ENCODE measurements at regions not wholly inside any gene's neighbourhood (a gene's known extent, or its start where the extent isn't known, plus 50 kb on each side); places are given as distances from the start of the nearest gene placed in this dataset.
A peak's percentile ranks its signal among the peaks of the same experiment; 100 is the strongest.

GRCh38 chr17:11077673-11078072 is 163.3 kb upstream of the SHISA6 start:
- ATAC-seq: no peak

DNA sequence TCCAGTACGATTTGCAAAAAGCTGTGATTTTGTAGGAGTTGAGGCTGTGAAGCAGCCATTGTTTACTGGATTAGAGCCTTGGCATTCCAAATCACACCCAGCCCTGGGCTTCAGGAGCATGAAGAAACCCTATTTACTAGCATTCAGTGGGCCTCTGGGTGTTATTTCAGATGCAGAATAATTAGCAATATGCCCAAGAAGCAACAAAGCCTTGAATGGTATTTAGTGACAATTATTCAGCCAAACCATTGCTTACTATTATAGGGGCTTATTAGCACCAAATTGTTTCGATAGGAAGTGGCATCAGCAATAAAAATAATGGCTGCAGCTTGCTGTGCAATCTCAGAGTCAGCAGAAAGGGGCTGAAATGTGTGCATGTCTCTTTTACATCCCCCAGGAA is 166.6 kb upstream of the SHISA6 start:
- ATAC-seq: no peak

- no peak for ATAC-seq
Observed at GRCh38 chr17:11056926-11057325, 184.1 kb upstream of the SHISA6 start.

DNA sequence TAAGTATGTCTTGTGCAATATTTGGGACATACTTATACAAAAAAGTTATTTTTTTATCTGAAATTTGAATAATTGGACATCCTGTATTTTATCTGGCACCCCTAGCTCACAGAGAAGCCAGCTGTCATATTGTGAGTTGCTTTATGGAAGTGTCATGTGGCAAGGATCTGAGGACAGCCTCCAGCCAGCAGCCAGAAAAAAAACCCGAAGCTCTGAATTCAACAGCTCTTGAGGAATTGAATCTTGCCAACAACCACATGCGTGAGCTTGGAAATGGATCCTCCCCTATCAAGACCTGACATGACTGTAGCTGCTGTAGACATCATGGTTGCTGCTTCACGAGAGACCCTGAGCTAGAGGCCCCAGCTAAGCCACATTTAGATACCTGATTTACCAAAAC is 187.2 kb upstream of the SHISA6 start:
- ATAC-seq: no peak

GRCh38 chr17:11049539-11049938 is 191.5 kb upstream of the SHISA6 start:
- no peak for ATAC-seq

DNA sequence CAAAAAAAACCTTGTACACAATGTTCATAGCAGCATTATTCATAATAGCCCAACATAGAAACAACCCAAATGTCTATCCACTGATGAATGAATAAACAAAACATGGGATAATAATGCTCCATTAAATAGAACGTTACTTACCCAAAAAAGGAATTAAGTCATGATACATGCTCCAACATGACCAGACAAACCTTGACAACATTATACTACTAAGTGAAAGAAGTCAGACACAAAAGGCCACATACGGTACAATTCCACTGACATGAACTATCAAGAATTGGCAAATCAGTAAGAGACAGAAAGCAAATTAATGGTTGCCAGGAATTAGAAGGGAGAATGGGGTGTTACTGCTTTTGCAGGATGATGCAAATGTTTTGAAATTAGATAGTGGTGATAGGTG is 193.8 kb upstream of the SHISA6 start:
- peak; percentile 67 for ATAC-seq

GRCh38 chr17:11039342-11039741 is 201.5 kb upstream of the PIRT start:
- peak; percentile 94 for ATAC-seq

DNA sequence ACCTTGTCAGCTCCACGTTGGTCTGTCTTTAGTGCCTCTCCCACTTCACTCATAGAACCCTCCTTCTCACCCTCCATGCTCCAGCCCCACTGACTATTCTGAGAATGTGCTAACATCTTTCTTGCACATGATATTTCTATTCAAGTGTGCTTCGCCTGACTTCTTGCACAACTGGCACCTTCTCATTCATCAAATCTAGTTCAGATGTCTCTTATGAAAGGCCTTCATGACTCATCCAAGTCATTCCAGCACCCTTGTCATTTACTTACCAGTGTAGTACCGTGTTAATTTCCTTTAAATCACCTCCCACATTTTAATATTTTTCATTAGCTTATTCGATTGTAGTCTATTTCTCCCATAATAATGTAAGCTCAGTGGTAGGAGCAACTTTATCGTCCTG is 197.8 kb upstream of the PIRT start:
- ATAC-seq: peak; percentile 85

GRCh38 chr17:11031787-11032186 is 193.9 kb upstream of the PIRT start:
- no peak for ATAC-seq

- no peak for ATAC-seq
Observed at GRCh38 chr17:11029791-11030190, 191.9 kb upstream of the PIRT start.

GRCh38 chr17:11028349-11028748 is 190.5 kb upstream of the PIRT start:
- peak; percentile 52 for ATAC-seq

- peak; percentile 93 for ATAC-seq
Observed at GRCh38 chr17:11026903-11027302, 189.0 kb upstream of the PIRT start.

- ATAC-seq: no peak
Observed at GRCh38 chr17:11023639-11024479, 186.0 kb upstream of the PIRT start.

DNA sequence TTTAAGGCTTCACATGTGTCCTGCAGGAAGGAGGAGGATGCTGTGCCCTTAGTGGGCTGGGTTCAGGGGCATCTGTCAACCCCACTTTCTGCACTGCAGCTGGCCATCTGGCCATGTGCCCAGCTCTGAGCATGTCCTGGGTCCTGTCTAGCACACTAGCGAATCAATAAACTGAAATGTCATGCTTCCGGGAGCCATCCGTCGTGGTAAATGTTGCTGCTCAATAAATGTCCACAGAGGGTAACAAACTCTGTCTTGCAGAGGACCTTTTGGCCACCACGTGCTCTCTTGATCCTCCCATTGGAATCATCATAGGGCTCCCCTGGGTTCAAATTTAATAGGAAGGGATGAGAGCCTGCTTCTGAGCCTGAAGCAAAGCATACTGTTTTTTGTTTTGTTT is 168.6 kb upstream of the PIRT start:
- no peak for ATAC-seq

GRCh38 chr17:11005940-11006339 is 168.1 kb upstream of the PIRT start:
- no peak for ATAC-seq

- no peak for ATAC-seq
Observed at GRCh38 chr17:11002417-11002816, 164.5 kb upstream of the PIRT start.

DNA sequence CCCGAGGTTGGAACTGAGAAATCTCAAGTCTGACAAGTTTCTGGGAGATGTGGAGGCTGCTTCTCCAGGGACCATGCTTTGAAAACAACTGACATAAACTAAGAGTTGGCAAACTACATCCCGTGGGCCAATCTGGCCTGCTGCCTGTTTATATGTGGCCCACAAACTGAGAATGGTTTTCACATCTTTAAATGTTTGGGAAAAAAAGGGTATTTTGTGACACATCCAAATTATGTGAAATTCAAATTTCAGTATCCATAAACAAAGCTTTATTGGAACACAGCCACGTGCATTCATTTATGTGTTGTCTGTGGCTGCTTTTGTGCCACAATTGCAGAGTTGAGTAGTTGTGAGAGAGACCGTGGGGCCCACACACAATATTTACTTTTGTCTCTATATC is 163.8 kb upstream of the PIRT start:
- ATAC-seq: no peak

- no peak for ATAC-seq
Observed at GRCh38 chr17:10999484-10999883, 161.6 kb upstream of the PIRT start.

DNA sequence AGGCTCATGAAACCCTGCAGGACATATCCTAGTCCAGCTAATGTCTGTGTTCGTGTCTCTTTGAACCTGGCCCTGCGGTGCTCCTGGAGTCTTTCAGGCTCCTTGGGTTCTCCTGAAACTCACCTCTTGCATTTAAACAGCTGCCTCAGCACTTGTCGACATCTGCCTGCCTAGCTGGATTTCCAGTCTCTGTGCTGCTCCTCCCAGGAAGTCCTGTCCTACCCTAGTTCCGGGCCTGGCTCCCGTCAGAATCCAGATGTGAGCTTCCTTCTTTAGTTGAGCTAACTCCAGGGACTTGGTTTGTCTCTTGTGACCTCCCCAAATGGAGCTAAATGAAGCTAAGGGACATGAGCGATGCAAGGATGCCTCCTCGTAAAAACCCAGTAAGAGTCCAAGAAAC is 155.2 kb upstream of the PIRT start:
- ATAC-seq: no peak

GRCh38 chr17:10992106-10992880 is 154.4 kb upstream of the PIRT start:
- no peak for ATAC-seq

GRCh38 chr17:10987786-10988185 is 149.9 kb upstream of the PIRT start:
- no peak for ATAC-seq

GRCh38 chr17:10984220-10984619 is 146.3 kb upstream of the PIRT start:
- ATAC-seq: no peak

DNA sequence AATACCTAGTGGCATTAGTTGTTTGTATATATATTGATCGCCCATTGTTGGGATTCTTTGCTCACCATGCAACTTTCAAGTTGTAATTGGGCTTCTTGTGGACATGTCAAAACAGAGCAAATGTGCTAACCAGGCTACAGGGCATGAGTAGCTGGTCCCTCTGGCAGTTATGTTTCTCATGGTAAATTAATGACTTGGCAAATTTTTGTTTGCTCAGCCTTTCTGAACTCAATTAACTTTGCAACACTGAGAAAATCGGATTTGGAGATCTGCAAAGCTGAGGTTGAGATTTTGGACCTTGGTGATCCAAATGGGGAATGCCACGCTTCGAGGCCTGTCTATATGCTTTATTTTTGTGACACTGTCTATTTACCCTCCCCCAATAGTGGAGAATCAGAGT is 138.5 kb upstream of the PIRT start:
- no peak for ATAC-seq

GRCh38 chr17:10968007-10968406 is 130.1 kb upstream of the PIRT start:
- ATAC-seq: no peak

Data from esophagus mucosa (tissue), 1 donor.